Karpas-422 (cell line): ENCODE measurements at regions not wholly inside any gene's neighbourhood (a gene's known extent, or its start where the extent isn't known, plus 50 kb on each side); places are given as distances from the start of the nearest gene placed in this dataset.

Source experiments
- DNase-seq: peaks from one replicate; pipeline ENCODE4 v3.0.0-alpha.2; 2015
- H2AFZ ChIP-seq: fragments of 200-600 bp; sonication (generic); 2 replicates; pipeline ENCODE4 v1.6.1; 2014; ENCODE audit warnings: antibody characterized with exemption, low read length, mixed read lengths
- H3K27ac ChIP-seq: fragments of 200-600 bp; sonication (generic); 2 replicates; pipeline ENCODE4 v1.5.1; 2014; ENCODE audit warnings: mild to moderate bottlenecking, low read length, moderate library complexity
- H3K27me3 ChIP-seq: fragments of 200-600 bp; sonication (generic); 2 replicates; pipeline ENCODE4 v1.6.1; 2014; ENCODE audit warnings: low read length, mixed read lengths
- H3K36me3 ChIP-seq: fragments of 200-600 bp; sonication (generic); 2 replicates; pipeline ENCODE4 v1.6.1; 2014; ENCODE audit warnings: low read length, mixed read lengths; ENCODE audit not compliant: insufficient read depth
- H3K4me1 ChIP-seq: fragments of 200-600 bp; sonication (generic); 2 replicates; pipeline ENCODE4 v1.6.1; 2014; ENCODE audit warnings: mild to moderate bottlenecking, low read length, mixed read lengths
- H3K4me2 ChIP-seq: fragments of 200-600 bp; sonication (generic); 2 replicates; pipeline ENCODE4 v1.6.1; 2014; ENCODE audit warnings: low read length, low read depth, mild to moderate bottlenecking; ENCODE audit not compliant: poor library complexity, severe bottlenecking
- H3K4me3 ChIP-seq: fragments of 200-600 bp; sonication (generic); 2 replicates; pipeline ENCODE4 v1.5.1; 2014; ENCODE audit warnings: mild to moderate bottlenecking, antibody characterized with exemption, low read length, mixed read lengths
- H3K79me2 ChIP-seq: fragments of 200-600 bp; sonication (generic); 2 replicates; pipeline ENCODE4 v1.6.1; 2014; ENCODE audit warnings: mild to moderate bottlenecking, low read length, mixed read lengths
- H3K9ac ChIP-seq: fragments of 200-600 bp; sonication (generic); 2 replicates; pipeline ENCODE4 v1.6.0; 2014; ENCODE audit warnings: low read length
- H3K9me2 ChIP-seq: fragments of 200-600 bp; sonication (generic), shearing (Covaris generic); replicated peaks from 2 replicates; pipeline ENCODE4 v1.6.0; 2014; ENCODE audit warnings: mild to moderate bottlenecking, low read length, moderate library complexity; ENCODE audit not compliant: insufficient read depth
- H3K9me3 ChIP-seq: fragments of 300-700, 200-600 bp; sonication (generic); 2 replicates; pipeline ENCODE4 v1.6.1; 2014; ENCODE audit warnings: low read length, mixed read lengths
- H4K20me1 ChIP-seq: fragments of 200-600 bp; sonication (generic); 2 replicates; pipeline ENCODE4 v1.6.1; 2014; ENCODE audit warnings: mild to moderate bottlenecking, antibody characterized with exemption, low read length, low read depth; ENCODE audit not compliant: insufficient read depth

DNA sequence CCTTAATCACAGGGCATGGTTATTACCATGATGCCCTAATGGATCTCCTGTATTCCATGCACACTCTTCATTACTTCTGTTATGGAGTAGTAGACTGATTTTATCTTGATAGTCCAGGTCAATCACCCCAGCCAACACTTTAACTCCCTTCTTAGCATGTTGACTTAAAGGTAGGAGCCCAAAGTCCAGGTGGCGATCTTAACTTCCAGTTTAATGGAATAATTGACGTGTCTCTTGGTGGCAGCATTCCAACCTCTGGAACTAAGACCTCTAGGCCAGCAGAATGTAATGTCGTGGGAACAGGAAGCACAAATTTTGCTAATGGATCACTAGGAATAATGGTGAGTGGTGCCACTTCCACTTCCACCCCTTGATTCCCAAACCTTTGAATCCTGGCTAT lies 687.2 kb upstream of the SGO1 start:
- Histone ChIP-seq H3K36me3 (no peaks in the 10 kb centered on the region), H3K4me1 (no peaks in the 10 kb centered on the region), H3K9me2 (no peaks in the 10 kb centered on the region), H3K4me3 (no peak overlapping the region), H3K9me3 (peaks cover 4% of the 10 kb centered on the region; the same call in 1 of the 2 replicates), H3K9ac (no peak overlapping the region), H3K27ac (no peak overlapping the region), H4K20me1 (no peaks in the 10 kb centered on the region), H2AFZ (no peak overlapping the region), H3K4me2 (no peak overlapping the region), H3K27me3 (no peaks in the 10 kb centered on the region), H3K79me2 (no peaks in the 10 kb centered on the region)
- DNase-seq = no peak

DNA sequence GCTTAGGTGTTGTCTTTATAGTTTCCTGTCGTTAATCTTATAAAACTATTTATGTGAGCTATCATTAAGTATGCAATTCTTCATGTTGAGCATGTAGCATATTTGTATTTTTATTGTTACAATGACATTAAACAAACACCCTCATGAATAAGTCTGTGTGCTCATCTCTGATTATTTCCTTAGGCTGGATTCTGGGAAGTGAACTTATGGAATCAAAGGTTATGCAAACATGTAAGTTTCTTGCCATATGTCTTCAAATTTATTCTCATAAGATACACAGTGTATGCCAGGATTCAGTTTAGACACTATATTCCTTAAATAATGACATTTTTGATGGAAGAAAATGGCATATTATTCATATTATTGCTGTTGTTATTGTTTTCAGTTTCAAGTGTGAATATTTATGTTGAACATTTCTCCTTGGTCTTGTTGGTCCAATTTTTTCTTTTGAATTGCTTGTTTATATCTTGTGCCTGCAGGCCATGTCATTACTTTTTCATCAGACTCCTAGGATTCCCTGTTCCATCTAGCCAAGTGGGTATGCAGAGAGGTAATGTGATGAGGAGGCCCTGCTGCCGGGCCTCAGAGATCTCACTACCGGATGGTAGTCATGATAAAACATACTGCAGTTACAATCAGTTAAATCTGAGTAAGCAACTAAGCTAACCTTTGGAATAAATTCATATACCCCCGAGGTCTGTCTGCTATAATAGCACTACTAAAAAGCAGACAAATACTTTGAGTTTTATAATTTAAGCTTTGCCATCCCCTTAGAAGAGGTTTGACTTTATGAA lies 684.3 kb upstream of the SGO1 start:
- Histone ChIP-seq H3K79me2 (no peaks in the 10 kb centered on the region), H3K36me3 (no peaks in the 10 kb centered on the region), H3K9me3 (no peaks in the 10 kb centered on the region), H3K27me3 (no peaks in the 10 kb centered on the region), H3K4me3 (no peak overlapping the region), H4K20me1 (no peaks in the 10 kb centered on the region), H3K9me2 (no peaks in the 10 kb centered on the region), H3K4me1 (no peaks in the 10 kb centered on the region), H3K4me2 (no peak overlapping the region), H2AFZ (no peak overlapping the region), H3K27ac (no peak overlapping the region), H3K9ac (no peak overlapping the region)
- DNase-seq = no peak

DNA sequence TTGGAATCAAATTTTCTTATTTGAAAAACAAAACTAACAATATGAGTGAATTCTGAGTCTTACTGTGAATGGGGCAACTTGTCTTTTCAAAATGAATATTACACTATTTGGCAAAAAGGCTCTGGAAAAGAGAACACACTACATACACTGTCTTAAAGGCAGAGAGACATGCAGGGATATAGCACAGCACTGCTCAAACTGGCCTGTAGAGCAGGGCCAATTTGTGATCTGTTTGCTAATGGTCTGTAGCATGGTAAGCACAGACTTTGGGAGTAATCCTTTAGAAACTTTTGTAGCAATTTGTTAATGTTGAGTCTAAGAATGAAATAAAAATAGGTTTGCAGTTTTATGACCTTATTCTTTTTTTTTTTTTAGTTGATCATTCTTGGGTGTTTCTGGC lies 679.8 kb upstream of the SGO1 start:
- H3K9me3 ChIP-seq = peaks cover 7% of the 10 kb centered on the region
- H3K4me1 ChIP-seq = no peaks in the 10 kb centered on the region
- no peak overlapping the region for H3K9ac ChIP-seq
- no peak overlapping the region for H2AFZ ChIP-seq
- no peak for DNase-seq
- no peaks in the 10 kb centered on the region for H3K36me3 ChIP-seq
- no peaks in the 10 kb centered on the region for H4K20me1 ChIP-seq
- H3K27ac ChIP-seq = no peak overlapping the region
- no peaks in the 10 kb centered on the region for H3K9me2 ChIP-seq
- H3K4me3 ChIP-seq = no peak overlapping the region
- no peaks in the 10 kb centered on the region for H3K79me2 ChIP-seq
- no peaks in the 10 kb centered on the region for H3K27me3 ChIP-seq
- H3K4me2 ChIP-seq = no peak overlapping the region

DNA sequence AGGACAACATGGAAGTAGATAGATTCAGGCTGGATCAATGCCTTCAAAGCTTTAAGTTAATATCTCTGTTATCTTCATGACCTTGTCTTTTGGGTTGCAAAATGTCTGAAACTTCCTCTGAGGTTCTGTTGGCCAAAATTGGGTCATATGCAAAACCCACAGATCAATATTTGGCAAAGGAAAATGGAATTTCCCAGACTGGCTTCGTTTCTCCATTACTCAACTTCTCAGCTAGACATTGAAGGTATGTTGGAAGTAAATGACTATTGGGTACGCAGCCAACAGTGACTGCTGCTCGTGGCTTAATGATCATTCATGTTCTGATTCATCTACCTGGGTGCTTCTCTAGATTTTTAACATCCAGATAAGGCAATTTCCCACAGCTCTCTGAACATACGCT lies 675.4 kb upstream of the SGO1 start:
- H3K4me2 ChIP-seq = no peak overlapping the region
- H3K27me3 ChIP-seq = no peaks in the 10 kb centered on the region
- no peaks in the 10 kb centered on the region for H3K79me2 ChIP-seq
- no peaks in the 10 kb centered on the region for H3K9me2 ChIP-seq
- no peaks in the 10 kb centered on the region for H3K4me1 ChIP-seq
- H2AFZ ChIP-seq = no peak overlapping the region
- no peaks in the 10 kb centered on the region for H4K20me1 ChIP-seq
- no peak overlapping the region for H3K9ac ChIP-seq
- no peak for DNase-seq
- H3K4me3 ChIP-seq = no peak overlapping the region
- H3K36me3 ChIP-seq = no peaks in the 10 kb centered on the region
- peaks cover 17% of the 10 kb centered on the region for H3K9me3 ChIP-seq
- H3K27ac ChIP-seq = no peak overlapping the region

DNA sequence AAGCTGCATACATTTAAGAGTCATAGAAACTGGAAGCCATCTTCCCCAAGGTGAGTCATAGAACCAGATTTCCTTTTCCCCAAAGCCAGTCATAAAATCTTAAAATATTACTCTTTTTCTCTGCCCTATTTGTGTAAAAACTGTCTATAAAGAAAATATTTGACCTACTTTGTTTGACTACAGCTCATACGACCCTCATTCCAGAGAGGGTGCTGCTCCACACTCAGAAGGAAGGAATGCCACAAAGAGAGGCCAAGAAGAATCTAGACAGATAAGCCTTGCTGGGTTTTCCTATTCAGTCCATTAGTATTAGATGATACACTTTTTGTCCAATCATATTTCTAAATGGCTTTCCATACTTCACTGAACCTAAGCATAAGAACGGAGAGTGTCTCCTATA lies 671.6 kb upstream of the SGO1 start:
- no peaks in the 10 kb centered on the region for H3K4me1 ChIP-seq
- H3K4me3 ChIP-seq = no peak overlapping the region
- no peaks in the 10 kb centered on the region for H3K9me2 ChIP-seq
- no peaks in the 10 kb centered on the region for H4K20me1 ChIP-seq
- no peaks in the 10 kb centered on the region for H3K36me3 ChIP-seq
- DNase-seq = no peak
- H3K9ac ChIP-seq = no peak overlapping the region
- no peaks in the 10 kb centered on the region for H3K27me3 ChIP-seq
- no peak overlapping the region for H3K27ac ChIP-seq
- no peak overlapping the region for H3K4me2 ChIP-seq
- H3K9me3 ChIP-seq = peaks cover 17% of the 10 kb centered on the region
- H2AFZ ChIP-seq = no peak overlapping the region
- H3K79me2 ChIP-seq = no peaks in the 10 kb centered on the region

DNA sequence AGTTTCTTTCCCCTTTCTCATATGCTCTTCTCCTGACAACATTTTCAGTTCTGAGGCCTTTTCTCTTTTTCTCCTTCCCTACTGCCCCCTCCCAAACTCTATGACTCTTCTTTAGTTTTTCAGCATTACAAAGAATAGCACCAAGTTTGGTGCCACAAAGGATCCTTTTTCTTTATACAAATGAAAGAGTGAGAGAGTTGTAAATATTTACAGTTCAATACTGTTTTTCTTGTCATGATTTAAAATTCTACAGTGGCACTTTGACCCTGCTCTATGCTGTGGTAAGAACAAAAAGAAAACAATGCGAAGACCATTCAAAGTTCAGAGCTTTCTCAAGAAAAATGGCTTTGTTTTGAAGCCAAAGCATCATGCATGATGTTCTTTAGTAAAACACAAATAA lies 667.9 kb upstream of the SGO1 start:
- Histone ChIP-seq H3K4me3 (no peak overlapping the region), H3K9me2 (no peaks in the 10 kb centered on the region), H3K27me3 (no peaks in the 10 kb centered on the region), H3K4me1 (no peaks in the 10 kb centered on the region), H4K20me1 (no peaks in the 10 kb centered on the region), H3K9me3 (peaks cover 8% of the 10 kb centered on the region; the same call in 1 of the 2 replicates), H3K9ac (no peak overlapping the region), H3K36me3 (no peaks in the 10 kb centered on the region), H3K79me2 (no peaks in the 10 kb centered on the region), H2AFZ (no peak overlapping the region), H3K4me2 (no peak overlapping the region), H3K27ac (no peak overlapping the region)
- no peak for DNase-seq

DNA sequence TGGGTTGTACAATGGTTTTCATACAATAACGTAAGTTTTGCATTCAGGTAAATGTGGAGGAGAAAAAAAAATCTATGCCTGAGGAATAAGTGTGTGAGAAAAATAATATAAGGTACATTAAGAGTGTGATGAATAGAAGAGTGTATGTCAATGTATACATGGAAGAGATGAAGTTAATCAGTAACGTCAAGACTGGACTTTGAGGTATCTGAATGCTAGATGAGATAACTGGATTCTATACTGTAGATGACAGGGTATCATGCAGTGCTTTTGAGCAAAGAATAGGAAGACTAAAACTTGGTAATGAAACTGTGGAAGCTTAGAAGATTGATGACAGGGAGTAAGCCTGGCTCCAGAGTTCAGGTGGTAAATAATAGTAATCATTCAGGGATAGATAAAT lies 666.7 kb upstream of the SGO1 start:
- H3K9me2 ChIP-seq = no peaks in the 10 kb centered on the region
- H4K20me1 ChIP-seq = no peaks in the 10 kb centered on the region
- no peaks in the 10 kb centered on the region for H3K79me2 ChIP-seq
- H3K9ac ChIP-seq = no peak overlapping the region
- no peaks in the 10 kb centered on the region for H3K4me1 ChIP-seq
- DNase-seq = no peak
- no peak overlapping the region for H3K4me2 ChIP-seq
- H3K27ac ChIP-seq = no peak overlapping the region
- H3K27me3 ChIP-seq = no peaks in the 10 kb centered on the region
- H3K4me3 ChIP-seq = no peak overlapping the region
- peaks cover 6% of the 10 kb centered on the region; the same call in 1 of the 2 replicates for H3K9me3 ChIP-seq
- H2AFZ ChIP-seq = no peak overlapping the region
- H3K36me3 ChIP-seq = no peaks in the 10 kb centered on the region

DNA sequence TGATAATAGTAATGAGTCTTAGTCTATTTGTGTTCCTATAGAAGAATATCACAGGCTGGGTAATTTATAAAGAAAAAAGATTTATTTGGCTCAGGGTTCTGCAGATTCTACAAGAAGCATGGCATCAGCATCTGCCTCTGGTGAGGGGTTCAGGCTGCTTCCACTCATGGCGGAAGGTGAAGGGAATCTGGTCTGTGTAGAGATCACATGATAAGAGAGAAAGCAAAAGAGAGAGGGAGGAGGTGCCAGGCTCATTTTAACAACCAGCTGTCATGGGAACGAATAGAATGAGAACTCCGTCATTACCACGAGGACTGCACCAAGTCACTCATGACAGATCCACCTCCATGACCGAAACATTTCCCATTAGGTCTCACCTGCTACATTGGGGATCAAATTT lies 664.0 kb upstream of the SGO1 start:
- Histone ChIP-seq H4K20me1 (no peaks in the 10 kb centered on the region), H3K9ac (no peak overlapping the region), H3K4me2 (no peak overlapping the region), H3K27ac (no peak overlapping the region), H3K4me1 (no peaks in the 10 kb centered on the region), H3K79me2 (no peaks in the 10 kb centered on the region), H3K36me3 (no peaks in the 10 kb centered on the region), H3K9me3 (no peaks in the 10 kb centered on the region), H3K9me2 (no peaks in the 10 kb centered on the region), H3K4me3 (no peak overlapping the region), H2AFZ (no peak overlapping the region), H3K27me3 (no peaks in the 10 kb centered on the region)
- DNase-seq = no peak
